ENCODE measurements at regions not wholly inside any gene's neighbourhood (a gene's known extent, or its start where the extent isn't known, plus 50 kb on each side); places are given as distances from the start of the nearest gene placed in this dataset.
"Not testable (repeated sequence)": the region's sequence is repeated elsewhere in the genome, so short reads cannot be mapped to it uniquely, and the experiment has no call there.

DNA sequence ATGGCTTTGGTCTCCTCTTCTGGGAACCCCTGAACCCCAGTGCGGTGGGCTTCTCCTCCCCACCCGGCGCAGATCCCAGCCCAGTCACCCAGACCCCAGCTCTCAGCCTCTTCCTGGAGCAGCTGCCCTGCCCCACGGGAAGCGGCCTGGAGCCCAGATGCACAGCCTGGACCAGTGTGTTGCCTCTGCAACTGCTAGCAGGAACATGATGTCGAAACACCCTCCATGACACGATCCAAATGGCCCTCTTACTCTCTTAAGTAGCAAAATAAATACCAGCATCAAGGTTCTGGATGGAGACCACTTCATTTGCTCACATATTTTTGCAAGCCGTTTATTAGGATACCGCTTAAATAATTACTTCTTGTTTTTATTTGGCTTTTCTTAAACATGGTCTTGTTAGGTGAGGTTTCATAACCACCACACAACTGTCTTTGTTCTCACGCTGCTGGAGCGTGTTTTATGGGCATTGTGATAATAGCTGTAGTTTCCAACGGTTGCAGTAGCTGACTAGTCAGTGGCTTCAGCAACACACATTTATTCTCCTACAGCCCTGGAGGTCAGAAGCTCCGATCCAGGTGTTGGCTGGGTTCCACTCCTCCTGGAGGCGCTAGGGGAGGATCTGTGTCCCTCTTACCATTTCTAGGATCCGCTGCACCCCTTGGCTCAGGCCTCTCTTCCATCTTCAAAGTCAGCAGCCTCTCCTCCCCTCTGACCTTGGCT, 5453.9 kb upstream of the TPTE start:
- H3K4me1 ChIP-seq; H3K27me3 ChIP-seq; H3K4me3 ChIP-seq; intact Hi-C loops (cut with DNase I); H3K9me3 ChIP-seq; H3K36me3 ChIP-seq; H3K27ac ChIP-seq; DNase-seq; ATAC-seq: not testable (repeated sequence)
- no CpG with 5 or more reads among the region's 15 CpGs for WGBS (ENCODE audit: insufficient coverage, low coverage, low lambda C conversion rate, missing lambda C conversion rate)

DNA sequence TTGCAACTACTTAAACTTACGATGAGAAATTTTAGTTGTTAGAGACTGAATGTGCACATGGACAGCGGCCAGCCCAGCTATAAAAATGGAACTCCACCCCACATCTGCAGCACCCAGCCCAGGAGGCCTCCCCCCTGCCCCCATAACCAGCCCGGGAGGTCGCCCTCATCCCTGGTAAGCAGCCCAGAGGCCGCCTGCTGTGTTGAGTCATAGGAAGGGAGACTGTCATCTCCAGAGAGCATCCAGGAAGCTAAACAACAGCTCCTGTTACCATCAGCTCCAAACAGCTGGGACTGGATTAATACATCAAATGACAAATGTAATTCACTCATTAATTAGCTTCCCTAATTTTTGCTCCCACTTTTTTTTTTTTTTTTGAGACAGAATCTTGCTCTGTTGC, 5452.7 kb upstream of the TPTE start:
- H3K27me3 ChIP-seq; intact Hi-C loops (cut with DNase I); H3K4me1 ChIP-seq; H3K27ac ChIP-seq; DNase-seq; H3K4me3 ChIP-seq; H3K9me3 ChIP-seq; H3K36me3 ChIP-seq: not testable (repeated sequence)
- ATAC-seq: peak in 1 of 4 donors; percentile 35
- no CpG with 5 or more reads among the region's 5 CpGs for WGBS (ENCODE audit: insufficient coverage, low coverage, low lambda C conversion rate, missing lambda C conversion rate)

DNA sequence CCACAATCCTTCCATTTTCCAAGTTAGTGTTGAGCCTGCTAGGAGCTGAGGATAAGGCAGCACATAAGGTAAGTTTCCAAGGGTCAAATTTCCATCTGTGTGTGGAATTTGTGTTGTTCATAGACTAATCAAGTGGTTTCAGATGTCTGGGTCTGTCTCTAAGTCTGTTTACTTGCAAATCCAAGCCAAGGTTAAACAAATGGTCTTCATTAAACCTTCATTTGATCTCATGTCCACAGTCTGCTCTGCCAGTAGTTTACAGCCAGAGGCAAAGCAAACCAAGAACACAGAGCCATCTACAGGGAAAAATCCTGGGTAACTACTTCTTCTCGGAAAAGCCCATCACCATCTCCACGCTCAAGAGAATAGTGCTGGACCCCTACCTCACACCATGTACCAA, 5450.2 kb upstream of the TPTE start:
- ATAC-seq; H3K4me1 ChIP-seq; H3K9me3 ChIP-seq; DNase-seq; H3K4me3 ChIP-seq; H3K27me3 ChIP-seq; intact Hi-C loops (cut with DNase I); H3K36me3 ChIP-seq; H3K27ac ChIP-seq: not testable (repeated sequence)
- WGBS (ENCODE audit: insufficient coverage, low coverage, low lambda C conversion rate, missing lambda C conversion rate): no CpG with 5 or more reads among the region's 2 CpGs

DNA sequence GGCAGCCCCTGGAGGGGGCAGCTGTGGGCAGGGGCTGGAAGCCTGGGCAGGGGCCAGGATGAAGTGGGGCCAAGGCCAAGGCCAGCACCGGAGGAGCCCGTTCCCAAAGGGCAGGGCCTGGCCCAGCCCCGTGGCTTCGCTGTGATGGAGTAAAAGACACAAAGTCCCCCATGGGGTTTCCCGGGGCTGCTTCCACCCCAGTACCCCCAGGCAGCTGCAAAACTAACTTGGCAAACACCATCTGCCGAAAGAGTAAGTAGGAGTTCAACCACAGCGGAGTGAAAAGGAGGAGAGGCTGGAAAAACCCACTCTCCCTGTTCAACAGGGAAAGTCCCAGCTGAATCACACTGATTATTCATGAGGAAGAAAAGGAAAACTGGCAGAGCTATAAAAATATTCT, 5444.5 kb upstream of the TPTE start:
- H3K9me3 ChIP-seq; H3K27me3 ChIP-seq; H3K36me3 ChIP-seq; H3K4me1 ChIP-seq; H3K27ac ChIP-seq; DNase-seq; intact Hi-C loops (cut with DNase I); H3K4me3 ChIP-seq: not testable (repeated sequence)
- no CpG with 5 or more reads among the region's 7 CpGs for WGBS (ENCODE audit: insufficient coverage, low coverage, low lambda C conversion rate, missing lambda C conversion rate)
- ATAC-seq: peak in 1 of 4 donors; percentile 57

DNA sequence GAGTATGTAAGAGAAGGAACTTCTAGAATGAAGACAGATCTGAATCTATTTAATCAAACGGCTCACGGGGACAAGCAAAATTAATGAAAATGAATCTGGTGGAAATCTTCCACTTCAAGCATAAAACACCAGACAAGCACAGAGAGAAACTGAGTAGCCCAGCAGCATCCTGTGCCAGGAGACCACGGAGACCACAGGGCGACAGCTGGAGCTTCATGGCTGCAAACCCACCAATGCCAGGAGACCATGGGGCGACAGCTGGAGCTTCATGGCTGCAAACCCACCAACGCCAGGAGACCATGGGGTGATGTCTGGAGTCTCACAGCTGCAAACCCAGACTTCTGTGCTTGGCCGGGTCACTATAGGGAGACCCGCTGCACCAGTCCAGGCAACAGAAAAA, 5442.0 kb upstream of the TPTE start:
- WGBS (ENCODE audit: insufficient coverage, low coverage, low lambda C conversion rate, missing lambda C conversion rate): no CpG with 5 or more reads among the region's 8 CpGs
- intact Hi-C loops (cut with DNase I); H3K4me3 ChIP-seq; H3K27ac ChIP-seq; ATAC-seq; DNase-seq; H3K4me1 ChIP-seq; H3K27me3 ChIP-seq; H3K36me3 ChIP-seq; H3K9me3 ChIP-seq: not testable (repeated sequence)

DNA sequence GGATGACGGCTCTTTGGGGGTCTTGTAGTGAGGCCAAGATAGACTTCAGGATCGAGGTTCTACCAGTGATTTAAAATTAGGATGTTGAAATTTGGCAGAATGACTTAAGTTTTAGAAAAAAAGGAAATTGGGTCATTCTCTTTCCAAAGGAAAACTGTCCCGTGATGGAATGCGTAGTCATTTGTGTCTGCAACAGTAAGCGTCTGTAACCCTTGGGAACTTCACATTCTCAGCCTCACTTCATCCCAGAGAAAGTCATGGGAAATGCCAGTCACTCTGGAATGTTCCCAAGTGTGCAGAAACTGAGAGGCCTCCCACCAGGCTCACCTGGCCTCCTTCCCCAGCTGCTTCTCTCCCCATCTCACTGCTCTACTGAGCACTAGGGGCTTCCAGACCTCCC, 5441.4 kb upstream of the TPTE start:
- H3K27me3 ChIP-seq; H3K36me3 ChIP-seq; H3K4me1 ChIP-seq; intact Hi-C loops (cut with DNase I); DNase-seq; H3K4me3 ChIP-seq; H3K27ac ChIP-seq; H3K9me3 ChIP-seq: not testable (repeated sequence)
- ATAC-seq: peak in 2 of 4 donors; percentile 33 to 41
- no CpG with 5 or more reads among the region's 5 CpGs for WGBS (ENCODE audit: insufficient coverage, low coverage, low lambda C conversion rate, missing lambda C conversion rate)

DNA sequence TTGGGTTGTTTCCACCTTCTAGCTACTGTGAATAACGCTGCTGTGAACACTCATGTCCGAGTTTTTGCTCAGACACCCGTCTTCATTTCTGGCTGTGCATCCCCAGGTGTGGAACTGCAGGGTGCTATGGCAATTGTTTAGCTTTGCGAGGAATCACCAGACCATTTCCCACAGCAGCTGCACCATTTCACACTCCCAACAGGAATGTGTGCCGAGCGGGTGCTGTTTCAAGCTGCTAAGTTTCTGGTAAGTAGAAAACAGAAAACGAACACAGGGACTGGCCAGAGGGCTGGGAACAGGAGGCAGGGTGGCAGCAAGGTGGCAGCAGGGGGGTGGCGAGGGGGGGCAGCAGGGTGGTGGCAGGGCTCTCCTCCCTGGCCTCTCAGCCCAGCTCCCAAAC, 5437.1 kb upstream of the TPTE start:
- intact Hi-C loops (cut with DNase I); H3K27me3 ChIP-seq; H3K27ac ChIP-seq; H3K4me1 ChIP-seq; DNase-seq; ATAC-seq; H3K9me3 ChIP-seq; H3K36me3 ChIP-seq; H3K4me3 ChIP-seq: not testable (repeated sequence)
- no CpG with 5 or more reads among the region's 8 CpGs for WGBS (ENCODE audit: insufficient coverage, low coverage, low lambda C conversion rate, missing lambda C conversion rate)

DNA sequence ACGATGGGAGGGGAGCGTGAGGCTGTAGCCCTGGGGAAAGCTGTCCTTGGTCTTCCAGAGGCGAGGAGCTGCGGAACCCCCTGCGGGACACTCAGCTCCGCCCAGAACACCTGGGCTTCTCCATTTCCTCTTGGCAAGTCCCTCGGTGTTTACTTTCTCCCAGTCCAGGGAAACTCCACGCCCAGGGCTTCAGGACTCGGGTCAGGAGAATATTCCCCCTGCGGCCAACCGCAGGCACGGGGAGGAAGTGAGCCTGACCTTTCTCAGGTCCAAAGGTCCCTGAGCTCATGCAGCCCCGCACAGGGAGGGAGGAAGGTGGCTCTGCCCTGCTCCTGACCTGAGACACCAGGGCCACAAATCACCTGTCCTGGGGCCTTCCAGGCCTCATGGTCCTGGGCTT, 5435.9 kb upstream of the TPTE start:
- DNase-seq; intact Hi-C loops (cut with DNase I); H3K4me3 ChIP-seq; H3K4me1 ChIP-seq; H3K9me3 ChIP-seq; H3K36me3 ChIP-seq; H3K27ac ChIP-seq; H3K27me3 ChIP-seq: not testable (repeated sequence)
- WGBS (ENCODE audit: insufficient coverage, low coverage, low lambda C conversion rate, missing lambda C conversion rate): no CpG with 5 or more reads among the region's 13 CpGs
- peak in 2 of 4 donors; percentile 39 to 55 for ATAC-seq

DNA sequence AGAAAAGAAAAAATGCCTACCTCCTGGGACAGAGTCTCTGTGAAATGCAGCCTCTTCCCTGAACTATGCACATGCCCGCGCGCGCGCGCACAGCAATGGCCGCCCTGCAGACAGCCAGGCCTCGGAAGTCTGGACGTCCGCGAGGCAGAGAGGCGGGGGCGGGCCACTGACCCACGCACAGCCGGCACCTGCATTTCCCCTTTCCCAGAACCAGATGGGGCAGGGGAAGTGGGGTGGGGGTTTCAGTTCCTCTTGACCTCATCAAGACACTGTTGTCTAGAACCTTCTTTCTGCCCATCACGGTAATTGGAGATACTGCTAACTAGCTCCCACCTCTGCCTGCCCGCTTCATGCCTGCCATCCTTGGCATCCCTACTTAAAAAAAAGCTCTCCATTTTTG, 5435.0 kb upstream of the TPTE start:
- H3K27me3 ChIP-seq; H3K9me3 ChIP-seq; H3K4me3 ChIP-seq; H3K36me3 ChIP-seq; H3K27ac ChIP-seq; H3K4me1 ChIP-seq; intact Hi-C loops (cut with DNase I): not testable (repeated sequence)
- DNase-seq (peak in 2 of 3 donors; percentile 33 to 48), ATAC-seq (peak in 2 of 4 donors; percentile 11 to 33)
- no CpG with 5 or more reads among the region's 17 CpGs for WGBS (ENCODE audit: insufficient coverage, low coverage, low lambda C conversion rate, missing lambda C conversion rate)

DNA sequence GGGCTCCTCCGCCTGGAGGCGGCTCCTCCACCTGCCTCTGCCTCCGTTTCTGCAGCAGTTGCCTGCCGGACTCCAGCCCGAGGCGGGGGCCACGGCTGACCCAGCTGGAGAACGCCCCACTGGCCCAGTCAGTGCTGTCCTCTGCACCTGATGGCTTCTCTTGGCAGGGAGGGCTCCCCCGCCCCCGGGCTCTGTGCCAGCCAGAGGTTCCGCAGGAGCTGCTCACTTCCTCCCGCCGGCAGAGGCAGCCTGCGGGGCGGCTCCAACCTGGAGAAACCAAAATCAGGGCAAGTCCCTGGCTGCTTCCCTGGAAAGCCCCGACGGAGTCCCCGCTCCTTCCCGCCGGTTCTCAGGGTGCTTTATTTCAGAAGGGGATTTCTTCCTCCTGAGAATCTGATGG, 5432.6 kb upstream of the TPTE start:
- intact Hi-C loops (cut with DNase I); H3K9me3 ChIP-seq; DNase-seq; H3K27me3 ChIP-seq; H3K27ac ChIP-seq; H3K4me3 ChIP-seq; H3K36me3 ChIP-seq; H3K4me1 ChIP-seq: not testable (repeated sequence)
- WGBS (ENCODE audit: insufficient coverage, low coverage, low lambda C conversion rate, missing lambda C conversion rate): no CpG with 5 or more reads among the region's 20 CpGs
- peak; percentile 55 to 63 (median 60) for ATAC-seq

DNA sequence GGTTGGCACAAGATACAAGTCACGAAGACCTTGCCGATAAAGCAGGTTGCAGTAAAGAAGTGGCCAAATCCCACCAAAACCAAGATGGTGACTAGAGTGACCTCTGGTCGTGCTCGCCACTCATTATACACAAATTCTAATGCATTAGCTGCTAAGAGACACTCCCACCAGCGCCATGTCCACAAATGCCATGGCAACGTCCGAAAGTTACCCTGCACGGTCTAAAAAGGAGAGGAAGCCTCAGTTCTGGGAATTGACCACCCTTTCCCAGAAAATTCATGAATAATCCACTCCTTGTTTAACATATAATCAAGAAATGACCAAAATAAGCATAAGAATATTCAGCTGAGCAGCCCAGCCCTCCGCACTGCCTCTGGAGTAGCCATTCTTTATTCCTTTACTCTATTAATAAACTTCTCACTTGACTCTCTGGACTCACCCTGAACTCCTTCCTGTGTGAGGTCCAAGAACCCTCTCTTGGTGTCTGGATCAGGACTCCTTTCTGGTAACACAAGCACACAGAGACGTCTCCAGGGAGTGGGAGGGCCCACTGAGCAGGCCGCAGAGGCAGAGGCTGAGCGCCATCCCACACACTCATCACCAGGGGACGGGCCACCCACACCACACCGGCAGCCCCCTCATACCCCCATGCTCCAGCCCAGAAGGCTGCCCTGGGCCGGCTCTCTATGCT, 5431.8 kb upstream of the TPTE start:
- H3K4me3 ChIP-seq; H3K27ac ChIP-seq; H3K27me3 ChIP-seq; H3K9me3 ChIP-seq; H3K4me1 ChIP-seq; H3K36me3 ChIP-seq; intact Hi-C loops (cut with DNase I): not testable (repeated sequence)
- WGBS (ENCODE audit: insufficient coverage, low coverage, low lambda C conversion rate, missing lambda C conversion rate): 83% methylated on average over 1 of the region's 15 CpGs
- ATAC-seq: peak in 2 of 4 donors; percentile 4 to 7
- peak in 1 of 3 donors; percentile 27 for DNase-seq

All from right lobe of liver (tissue), 6 donors.